PFSK-1 (cell line): ENCODE measurements at regions not wholly inside any gene's neighbourhood (a gene's known extent, or its start where the extent isn't known, plus 50 kb on each side); places are given as distances from the start of the nearest gene placed in this dataset.

Source experiments
- FOXP2 ChIP-seq: optimal IDR thresholded peaks from 2 replicates; pipeline ENCODE3; 2011; ENCODE audit warnings: borderline replicate concordance, control low read depth, inconsistent platforms; ENCODE audit not compliant: insufficient read depth; ENCODE audit errors: extremely low read length, extremely low read depth
- POLR2AphosphoS5 ChIP-seq: IDR thresholded peaks from 2 replicates; pipeline ENCODE4 v1.6.1; 2012; ENCODE audit warnings: low read depth, mild to moderate bottlenecking, control low read depth, low read length, moderate library complexity
- SIN3A ChIP-seq: IDR thresholded peaks from 2 replicates; pipeline ENCODE4 v1.6.1; 2012; ENCODE audit warnings: mild to moderate bottlenecking, low read length, moderate library complexity, borderline replicate concordance; ENCODE audit not compliant: insufficient read depth
- TAF1 ChIP-seq: IDR thresholded peaks from 2 replicates; pipeline ENCODE4 v1.6.1; 2012; ENCODE audit warnings: low read length, control low read depth, borderline replicate concordance; ENCODE audit not compliant: insufficient read depth
- TF ChIP-seq, protein P1 (sequence below), 2 experiments: IDR thresholded peaks; 2 replicates each; pipeline versions ENCODE4 v1.6.1 to v1.8.0; 2011 to 2012; ENCODE audit warnings: low read depth in 2 of 2, low read length in 2 of 2, control low read depth in 1 of 2, inconsistent platforms in 1 of 2, mild to moderate bottlenecking in 1 of 2, moderate library complexity in 1 of 2; ENCODE audit not compliant: insufficient read depth in 1 of 2

DNA sequence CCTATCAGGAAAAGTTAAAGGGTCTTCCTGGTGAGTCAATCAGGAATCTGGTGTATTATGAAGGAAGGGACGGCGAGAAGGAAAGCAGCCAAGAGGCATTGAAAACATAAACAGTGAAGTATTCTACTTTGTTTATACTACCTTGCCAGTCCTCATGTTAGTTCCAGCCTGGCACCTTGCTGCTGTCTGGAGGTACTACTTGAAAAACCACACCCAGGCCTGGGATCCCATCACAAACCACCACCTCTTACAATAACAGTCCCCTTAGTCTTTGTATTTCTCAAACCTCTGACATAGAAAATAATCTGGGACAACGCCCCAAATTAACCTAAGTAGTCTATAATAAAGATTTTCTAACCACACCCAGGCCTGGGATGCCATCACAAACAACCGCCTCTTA, 676.7 kb upstream of the SOX9 start:
- TF ChIP-seq POLR2AphosphoS5 (no peak), TAF1 (no peak), SIN3A (no peak), FOXP2 (no peak)
- TF ChIP-seq, protein P1, sequence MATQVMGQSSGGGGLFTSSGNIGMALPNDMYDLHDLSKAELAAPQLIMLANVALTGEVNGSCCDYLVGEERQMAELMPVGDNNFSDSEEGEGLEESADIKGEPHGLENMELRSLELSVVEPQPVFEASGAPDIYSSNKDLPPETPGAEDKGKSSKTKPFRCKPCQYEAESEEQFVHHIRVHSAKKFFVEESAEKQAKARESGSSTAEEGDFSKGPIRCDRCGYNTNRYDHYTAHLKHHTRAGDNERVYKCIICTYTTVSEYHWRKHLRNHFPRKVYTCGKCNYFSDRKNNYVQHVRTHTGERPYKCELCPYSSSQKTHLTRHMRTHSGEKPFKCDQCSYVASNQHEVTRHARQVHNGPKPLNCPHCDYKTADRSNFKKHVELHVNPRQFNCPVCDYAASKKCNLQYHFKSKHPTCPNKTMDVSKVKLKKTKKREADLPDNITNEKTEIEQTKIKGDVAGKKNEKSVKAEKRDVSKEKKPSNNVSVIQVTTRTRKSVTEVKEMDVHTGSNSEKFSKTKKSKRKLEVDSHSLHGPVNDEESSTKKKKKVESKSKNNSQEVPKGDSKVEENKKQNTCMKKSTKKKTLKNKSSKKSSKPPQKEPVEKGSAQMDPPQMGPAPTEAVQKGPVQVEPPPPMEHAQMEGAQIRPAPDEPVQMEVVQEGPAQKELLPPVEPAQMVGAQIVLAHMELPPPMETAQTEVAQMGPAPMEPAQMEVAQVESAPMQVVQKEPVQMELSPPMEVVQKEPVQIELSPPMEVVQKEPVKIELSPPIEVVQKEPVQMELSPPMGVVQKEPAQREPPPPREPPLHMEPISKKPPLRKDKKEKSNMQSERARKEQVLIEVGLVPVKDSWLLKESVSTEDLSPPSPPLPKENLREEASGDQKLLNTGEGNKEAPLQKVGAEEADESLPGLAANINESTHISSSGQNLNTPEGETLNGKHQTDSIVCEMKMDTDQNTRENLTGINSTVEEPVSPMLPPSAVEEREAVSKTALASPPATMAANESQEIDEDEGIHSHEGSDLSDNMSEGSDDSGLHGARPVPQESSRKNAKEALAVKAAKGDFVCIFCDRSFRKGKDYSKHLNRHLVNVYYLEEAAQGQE (IDR thresholded peaks at IDR 0.05; ENCODE audit: insufficient read depth in 1 of 2, low read depth in 2 of 2, low read length in 2 of 2), result no peak

DNA sequence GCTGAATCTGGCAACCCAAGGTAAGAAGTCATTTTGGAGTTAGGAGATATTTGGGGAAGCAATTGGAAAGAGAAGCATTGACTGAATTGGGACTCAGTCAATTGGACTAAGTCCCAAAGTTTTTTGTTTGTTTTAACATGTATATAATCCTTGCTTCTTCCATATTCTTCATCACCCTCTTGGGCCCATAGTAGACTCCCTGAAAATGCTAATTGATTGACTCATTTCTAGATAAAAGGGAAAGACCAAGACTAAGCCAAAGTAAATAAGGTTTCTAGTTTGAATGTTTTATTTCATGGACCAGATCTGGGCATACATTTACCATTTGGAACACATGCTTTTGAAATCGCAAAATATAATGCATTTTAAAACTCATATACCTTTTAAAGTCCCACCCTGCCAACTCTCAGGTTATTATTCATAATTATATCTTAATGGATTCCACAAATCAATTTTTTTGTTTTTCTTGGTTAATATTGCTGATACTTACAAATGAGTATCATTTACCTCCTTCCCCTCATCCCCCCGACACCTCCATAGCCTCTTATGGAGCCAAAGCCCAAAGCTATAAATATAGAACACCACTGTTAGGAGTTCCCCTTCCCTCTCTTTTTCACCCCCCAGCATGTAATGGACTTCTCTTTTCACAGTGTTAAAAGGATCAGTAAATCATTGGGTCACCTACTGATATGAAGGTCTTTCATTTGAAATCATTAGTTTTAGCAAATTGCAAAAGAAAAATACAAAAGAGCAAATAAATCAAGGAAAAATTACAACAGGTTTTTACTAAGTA, 674.0 kb upstream of the SOX9 start:
- TF ChIP-seq, protein P1 (IDR thresholded peaks at IDR 0.05; ENCODE audit: insufficient read depth in 1 of 2, low read depth in 2 of 2, low read length in 2 of 2), result no peak
- no peak for TF ChIP-seq FOXP2
- no peak for TF ChIP-seq SIN3A
- TF ChIP-seq POLR2AphosphoS5, result no peak
- no peak for TF ChIP-seq TAF1

DNA sequence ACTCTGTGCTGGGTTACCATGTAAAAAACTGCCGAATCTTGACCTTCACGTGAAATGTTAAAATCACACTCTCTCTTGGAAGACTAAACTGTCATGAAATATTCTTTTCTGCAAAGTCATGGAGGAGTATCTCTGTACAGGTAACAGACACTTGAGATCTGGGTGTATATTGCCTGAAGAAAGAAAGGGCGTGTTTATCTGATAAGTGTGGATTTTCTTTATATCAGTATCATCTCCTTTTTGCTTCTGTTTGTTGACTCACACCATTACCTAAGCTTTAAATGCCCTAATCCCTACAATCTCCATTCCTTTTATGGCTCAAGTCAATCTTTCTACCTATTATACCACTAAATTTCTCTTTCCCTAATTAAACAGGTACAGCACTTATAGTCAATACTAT, 673.2 kb upstream of the SOX9 start:
- TF ChIP-seq TAF1 (no peak), FOXP2 (no peak), SIN3A (no peak), POLR2AphosphoS5 (no peak)
- TF ChIP-seq, protein P1 (IDR thresholded peaks at IDR 0.05; ENCODE audit: insufficient read depth in 1 of 2, low read depth in 2 of 2, low read length in 2 of 2), result no peak

DNA sequence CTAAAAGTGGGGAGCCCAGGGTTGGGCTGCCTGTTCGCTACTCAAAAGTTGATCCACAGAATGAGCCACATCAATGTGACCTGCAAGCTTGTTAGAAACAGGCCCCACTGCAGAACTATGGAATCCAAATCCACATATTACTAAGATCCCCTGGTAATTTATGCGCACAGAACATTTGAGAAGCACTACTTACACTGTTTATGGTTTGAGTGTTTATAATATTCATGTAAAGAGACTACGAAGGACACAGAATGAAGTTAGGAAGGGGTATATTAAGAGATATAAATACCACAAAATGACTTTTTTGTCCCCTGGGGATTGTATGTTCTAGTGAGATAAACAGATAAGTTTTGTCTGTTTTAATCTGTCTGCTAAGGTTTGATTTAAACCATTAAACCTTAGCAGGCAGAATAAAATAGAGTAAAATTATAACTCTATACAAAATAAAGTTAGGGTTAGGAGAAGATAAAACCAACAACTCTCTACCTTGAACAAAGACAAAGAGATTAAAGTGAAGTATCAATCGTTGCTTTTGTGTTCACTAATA, 666.9 kb upstream of the SOX9 start:
- no peak for TF ChIP-seq SIN3A
- TF ChIP-seq, protein P1 (IDR thresholded peaks at IDR 0.05; ENCODE audit: insufficient read depth in 1 of 2, low read depth in 2 of 2, low read length in 2 of 2), result no peak
- TF ChIP-seq FOXP2, result no peak
- no peak for TF ChIP-seq TAF1

DNA sequence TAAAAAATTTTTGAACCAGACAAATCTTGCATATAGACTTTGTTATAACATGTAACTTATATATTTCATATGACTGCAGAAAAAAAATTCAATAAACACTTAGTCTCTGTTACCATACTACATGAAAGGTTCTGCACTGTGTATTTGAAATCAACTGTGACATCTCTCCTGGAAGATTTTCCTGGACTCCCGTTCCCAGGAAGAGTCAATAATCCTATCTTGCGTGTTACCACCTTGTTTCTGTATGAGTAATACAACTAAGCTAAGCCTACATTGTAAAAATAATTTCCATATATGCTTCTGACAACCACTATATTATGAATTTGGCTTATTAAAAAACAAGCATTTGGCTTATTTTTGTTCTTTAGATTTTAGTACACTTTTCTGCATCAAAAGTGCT, 665.6 kb upstream of the SOX9 start:
- TF ChIP-seq FOXP2 (no peak), TAF1 (no peak), POLR2AphosphoS5 (no peak), SIN3A (no peak)
- TF ChIP-seq, protein P1 (IDR thresholded peaks at IDR 0.05; ENCODE audit: insufficient read depth in 1 of 2, low read depth in 2 of 2, low read length in 2 of 2), result no peak
